ENCODE measurements at regions not wholly inside any gene's neighbourhood (a gene's known extent, or its start where the extent isn't known, plus 50 kb on each side); places are given as distances from the start of the nearest gene placed in this dataset.

GRCh38 chr13:30097701-30098100 is 209.7 kb downstream of the KATNAL1 start:
- Histone ChIP-seq H2AFZ (ENCODE audit: low read depth, low read length) (no peak overlapping the region), H3K27me3 (ENCODE audit: insufficient read depth, low read length) (no peaks in the 10 kb centered on the region), H3K4me2 (ENCODE audit: low read length) (no peak overlapping the region), H3K9me3 (ENCODE audit: insufficient read depth, low read depth, low read length) (no peaks in the 10 kb centered on the region), H3K36me3 (ENCODE audit: insufficient read depth, low read length) (no peaks in the 10 kb centered on the region), H3K79me2 (ENCODE audit: insufficient read depth, low read length) (no peaks in the 10 kb centered on the region), H3K9ac (ENCODE audit: low read length) (no peak overlapping the region), H4K20me1 (ENCODE audit: insufficient read depth, low read length) (no peaks in the 10 kb centered on the region), H3K27ac (ENCODE audit: low read depth, low read length) (no peak overlapping the region), H3K4me3 (ENCODE audit: insufficient read depth, low read depth, low read length) (no peak overlapping the region), H3K4me1 (ENCODE audit: insufficient read depth, low read length) (no peaks in the 10 kb centered on the region)
- TF ChIP-seq, protein P1, sequence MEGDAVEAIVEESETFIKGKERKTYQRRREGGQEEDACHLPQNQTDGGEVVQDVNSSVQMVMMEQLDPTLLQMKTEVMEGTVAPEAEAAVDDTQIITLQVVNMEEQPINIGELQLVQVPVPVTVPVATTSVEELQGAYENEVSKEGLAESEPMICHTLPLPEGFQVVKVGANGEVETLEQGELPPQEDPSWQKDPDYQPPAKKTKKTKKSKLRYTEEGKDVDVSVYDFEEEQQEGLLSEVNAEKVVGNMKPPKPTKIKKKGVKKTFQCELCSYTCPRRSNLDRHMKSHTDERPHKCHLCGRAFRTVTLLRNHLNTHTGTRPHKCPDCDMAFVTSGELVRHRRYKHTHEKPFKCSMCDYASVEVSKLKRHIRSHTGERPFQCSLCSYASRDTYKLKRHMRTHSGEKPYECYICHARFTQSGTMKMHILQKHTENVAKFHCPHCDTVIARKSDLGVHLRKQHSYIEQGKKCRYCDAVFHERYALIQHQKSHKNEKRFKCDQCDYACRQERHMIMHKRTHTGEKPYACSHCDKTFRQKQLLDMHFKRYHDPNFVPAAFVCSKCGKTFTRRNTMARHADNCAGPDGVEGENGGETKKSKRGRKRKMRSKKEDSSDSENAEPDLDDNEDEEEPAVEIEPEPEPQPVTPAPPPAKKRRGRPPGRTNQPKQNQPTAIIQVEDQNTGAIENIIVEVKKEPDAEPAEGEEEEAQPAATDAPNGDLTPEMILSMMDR (IDR thresholded peaks at IDR 0.05; ENCODE audit: insufficient read depth, low read depth, low read length), result no peak
- no peak for TF ChIP-seq EZH2 (IDR thresholded peaks at IDR 0.05; ENCODE audit: insufficient read depth, low read length)
- no peak for FAIRE-seq
- H3K27me3 Mint-ChIP-seq (ENCODE audit: low read depth, unreplicated experiment), result peaks cover 16% of the 10 kb centered on the region
- H3K9me3 Mint-ChIP-seq (ENCODE audit: unreplicated experiment), result peaks cover 5% of the 10 kb centered on the region
- no peak overlapping the region for H3K27ac Mint-ChIP-seq (ENCODE audit: unreplicated experiment)
- no peak for DNase-seq (ENCODE audit: low read depth)
- no peaks in the 10 kb centered on the region for H3K36me3 Mint-ChIP-seq (ENCODE audit: low read depth, unreplicated experiment)
- no peak overlapping the region for H3K4me3 Mint-ChIP-seq (ENCODE audit: unreplicated experiment)
- H3K4me1 Mint-ChIP-seq (ENCODE audit: low read depth, unreplicated experiment), result no peaks in the 10 kb centered on the region

GRCh38 chr13:30097089-30097488 is 210.3 kb downstream of the KATNAL1 start:
- H3K9me3 ChIP-seq (ENCODE audit: insufficient read depth, low read depth, low read length), result no peaks in the 10 kb centered on the region
- FAIRE-seq, result no peak

GRCh38 chr13:30094015-30094414 is 213.3 kb downstream of the KATNAL1 start:
- no peak for TF ChIP-seq EZH2 (IDR thresholded peaks at IDR 0.05; ENCODE audit: insufficient read depth, low read length)
- no peak overlapping the region for H3K9ac ChIP-seq (ENCODE audit: low read length)
- H3K27me3 ChIP-seq (ENCODE audit: insufficient read depth, low read length), result no peaks in the 10 kb centered on the region
- Mint-ChIP-seq H3K9me3 (ENCODE audit: unreplicated experiment) (peaks cover 8% of the 10 kb centered on the region), H3K36me3 (ENCODE audit: low read depth, unreplicated experiment) (no peaks in the 10 kb centered on the region), H3K4me1 (ENCODE audit: low read depth, unreplicated experiment) (no peaks in the 10 kb centered on the region), H3K27me3 (ENCODE audit: low read depth, unreplicated experiment) (peaks cover 24% of the 10 kb centered on the region), H3K27ac (ENCODE audit: unreplicated experiment) (no peak overlapping the region), H3K4me3 (ENCODE audit: unreplicated experiment) (no peak overlapping the region)
- H4K20me1 ChIP-seq (ENCODE audit: insufficient read depth, low read length), result no peaks in the 10 kb centered on the region
- no peak overlapping the region for H3K4me3 ChIP-seq (ENCODE audit: insufficient read depth, low read depth, low read length)
- no peaks in the 10 kb centered on the region for H3K9me3 ChIP-seq (ENCODE audit: insufficient read depth, low read depth, low read length)
- no peaks in the 10 kb centered on the region for H3K36me3 ChIP-seq (ENCODE audit: insufficient read depth, low read length)
- no peak overlapping the region for H2AFZ ChIP-seq (ENCODE audit: low read depth, low read length)
- H3K4me2 ChIP-seq (ENCODE audit: low read length), result no peak overlapping the region
- FAIRE-seq, result no peak
- no peak overlapping the region for H3K27ac ChIP-seq (ENCODE audit: low read depth, low read length)
- no peak for DNase-seq (ENCODE audit: low read depth)
- no peaks in the 10 kb centered on the region for H3K79me2 ChIP-seq (ENCODE audit: insufficient read depth, low read length)
- H3K4me1 ChIP-seq (ENCODE audit: insufficient read depth, low read length), result no peaks in the 10 kb centered on the region

More at GRCh38 chr13:30097089-30097488, 210.3 kb downstream of the KATNAL1 start:
- Histone ChIP-seq H3K36me3 (ENCODE audit: insufficient read depth, low read length) (no peaks in the 10 kb centered on the region), H3K79me2 (ENCODE audit: insufficient read depth, low read length) (no peaks in the 10 kb centered on the region), H3K9ac (ENCODE audit: low read length) (no peak overlapping the region), H4K20me1 (ENCODE audit: insufficient read depth, low read length) (no peaks in the 10 kb centered on the region), H3K4me3 (ENCODE audit: insufficient read depth, low read depth, low read length) (no peak overlapping the region), H3K27me3 (ENCODE audit: insufficient read depth, low read length) (no peaks in the 10 kb centered on the region), H3K4me1 (ENCODE audit: insufficient read depth, low read length) (no peaks in the 10 kb centered on the region), H3K27ac (ENCODE audit: low read depth, low read length) (no peak overlapping the region), H2AFZ (ENCODE audit: low read depth, low read length) (no peak overlapping the region), H3K4me2 (ENCODE audit: low read length) (no peak overlapping the region)
- Mint-ChIP-seq H3K4me3 (ENCODE audit: unreplicated experiment) (no peak overlapping the region), H3K27ac (ENCODE audit: unreplicated experiment) (no peak overlapping the region), H3K36me3 (ENCODE audit: low read depth, unreplicated experiment) (no peaks in the 10 kb centered on the region), H3K9me3 (ENCODE audit: unreplicated experiment) (peaks cover 8% of the 10 kb centered on the region), H3K27me3 (ENCODE audit: low read depth, unreplicated experiment) (peaks cover 21% of the 10 kb centered on the region), H3K4me1 (ENCODE audit: low read depth, unreplicated experiment) (no peaks in the 10 kb centered on the region)
- no peak for DNase-seq (ENCODE audit: low read depth)
- TF ChIP-seq, protein P1 (IDR thresholded peaks at IDR 0.05; ENCODE audit: insufficient read depth, low read depth, low read length), result no peak
- TF ChIP-seq EZH2 (IDR thresholded peaks at IDR 0.05; ENCODE audit: insufficient read depth, low read length), result no peak

Measured in astrocyte (in vitro differentiated cells and primary cell).